IMR-90 (cell line): ENCODE measurements at regions not wholly inside any gene's neighbourhood (a gene's known extent, or its start where the extent isn't known, plus 50 kb on each side); places are given as distances from the start of the nearest gene placed in this dataset.

Experiments used
- ATAC-seq: fragments of 200-7000 bp; cut with Tn5 transposase; 2 replicates; pipeline ENCODE4 v1.9.1; 2020; ENCODE audit warnings: low read depth, mild to moderate bottlenecking, moderate library complexity
- BruUV-seq: library from RNA; stranded (reverse); fragments of 400-500 nt; replicated peaks from 2 replicates; lab custom pipeline; 2021; lab: Mats Ljungman, UMichigan
- CTCF ChIA-PET: fragments of 300-600 bp; formaldehyde crosslinking; extraction: SDS; loops from one replicate; lab custom pipeline; 2021; ENCODE audit warnings: antibody characterized with exemption; lab: Yijun Ruan, JAX
- POLR2A ChIA-PET: fragments of 300-600 bp; sonication (Branson Sonifier 250); formaldehyde crosslinking; loops from one replicate; lab custom pipeline; 2022; ENCODE audit warnings: antibody characterized with exemption; ENCODE audit not compliant: unreplicated experiment; lab: Charles Lee
- DNase-seq: peaks from one replicate; pipeline ENCODE4 v3.0.0; 2013
- H2AFZ ChIP-seq: replicated peaks from 2 replicates; pipeline ENCODE3; 2013; ENCODE audit warnings: low read length, mild to moderate bottlenecking; ENCODE audit not compliant: poor library complexity
- H2AK5ac ChIP-seq: 2 replicates; pipeline ENCODE4 v1.6.1; 2013; ENCODE audit warnings: low read depth, low read length, inconsistent platforms
- H2AK9ac ChIP-seq: replicated peaks from 2 replicates; pipeline ENCODE3; 2013; ENCODE audit warnings: mild to moderate bottlenecking, low read depth, low read length, moderate library complexity; ENCODE audit not compliant: poor library complexity
- H2BK120ac ChIP-seq: 2 replicates; pipeline ENCODE4 v1.6.1; 2013; ENCODE audit warnings: low read depth, low read length, inconsistent platforms
- H2BK15ac ChIP-seq: 3 replicates; pipeline ENCODE4 v1.6.1; 2013; ENCODE audit warnings: low read depth, low read length, inconsistent platforms
- H2BK20ac ChIP-seq: 2 replicates; pipeline ENCODE4 v1.6.1; 2013; ENCODE audit warnings: low read depth, mild to moderate bottlenecking, inconsistent platforms, low read length, moderate library complexity
- H2BK5ac ChIP-seq: 2 replicates; pipeline ENCODE4 v1.6.1; 2013; ENCODE audit warnings: mild to moderate bottlenecking, low read depth, low read length, inconsistent platforms; ENCODE audit not compliant: poor library complexity, severe bottlenecking
- H3K14ac ChIP-seq: replicated peaks from 2 replicates; pipeline ENCODE4 v1.6.1; 2013; ENCODE audit warnings: low read depth, low read length, inconsistent platforms
- H3K18ac ChIP-seq: 2 replicates; pipeline ENCODE4 v1.6.1; 2013; ENCODE audit warnings: low read depth, low read length, control low read depth
- H3K23ac ChIP-seq: 2 replicates; pipeline ENCODE4 v1.6.1; 2013; ENCODE audit warnings: low read depth, low read length, inconsistent platforms
- H3K27ac ChIP-seq: 2 replicates; pipeline ENCODE4 v1.5.1; 2013; ENCODE audit warnings: mild to moderate bottlenecking, control low read depth, low read length; ENCODE audit not compliant: insufficient read depth
- H3K27me3 ChIP-seq: 2 replicates; pipeline ENCODE4 v1.6.1; 2013; ENCODE audit warnings: low read length; ENCODE audit not compliant: control insufficient read depth, insufficient read depth
- H3K36me3 ChIP-seq: 2 replicates; pipeline ENCODE4 v1.6.1; 2013; ENCODE audit warnings: low read length, mixed read lengths; ENCODE audit not compliant: control insufficient read depth, insufficient read depth
- H3K4ac ChIP-seq: 2 replicates; pipeline ENCODE4 v1.6.1; 2013; ENCODE audit warnings: low read depth, low read length, inconsistent platforms
- H3K4me1 ChIP-seq: 2 replicates; pipeline ENCODE4 v1.6.1; 2013; ENCODE audit warnings: low read length, mixed read lengths; ENCODE audit not compliant: control insufficient read depth, insufficient read depth
- H3K4me2 ChIP-seq: 2 replicates; pipeline ENCODE4 v1.6.1; 2013; ENCODE audit warnings: low read depth, mild to moderate bottlenecking, control low read depth, low read length, moderate library complexity
- H3K4me3 ChIP-seq: 2 replicates; pipeline ENCODE4 v1.5.1; 2013; ENCODE audit warnings: low read depth, mild to moderate bottlenecking, control low read depth, low read length, moderate library complexity; ENCODE audit not compliant: insufficient read depth
- H3K56ac ChIP-seq: 2 replicates; pipeline ENCODE4 v1.6.1; 2013; ENCODE audit warnings: low read length, inconsistent platforms; ENCODE audit not compliant: insufficient read depth; ENCODE audit errors: extremely low read depth
- H3K79me1 ChIP-seq, 2 experiments: 2 replicates each; pipeline ENCODE4 v1.6.1; 2013; ENCODE audit warnings: low read length in 2 of 2, inconsistent platforms in 1 of 2, low read depth in 1 of 2
- H3K9ac ChIP-seq: 2 replicates; pipeline ENCODE4 v1.6.1; 2013; ENCODE audit warnings: low read depth, low read length, control low read depth
- H3K9me1 ChIP-seq: 2 replicates; pipeline ENCODE4 v1.6.1; 2013; ENCODE audit warnings: low read length, inconsistent platforms; ENCODE audit not compliant: insufficient read depth
- H3K9me3 ChIP-seq: 2 replicates; pipeline ENCODE4 v1.6.1; 2013; ENCODE audit warnings: low read length; ENCODE audit not compliant: control insufficient read depth, insufficient read depth
- H4K20me1 ChIP-seq: 2 replicates; pipeline ENCODE4 v1.6.1; 2013; ENCODE audit warnings: low read length, inconsistent platforms; ENCODE audit not compliant: insufficient read depth
- H4K5ac ChIP-seq: 2 replicates; pipeline ENCODE4 v1.6.1; 2013; ENCODE audit warnings: mild to moderate bottlenecking, low read depth, low read length, control low read depth
- H4K8ac ChIP-seq, 2 experiments: 2 replicates each; pipeline ENCODE4 v1.6.1; 2013; ENCODE audit warnings: low read depth in 2 of 2, low read length in 2 of 2, control low read depth in 1 of 2, inconsistent platforms in 1 of 2
- H4K91ac ChIP-seq: 2 replicates; pipeline ENCODE4 v1.6.1; 2013; ENCODE audit warnings: low read depth, low read length, inconsistent platforms; ENCODE audit not compliant: insufficient read depth
- BHLHE40 ChIP-seq: fragments of 150-350 bp; IDR thresholded peaks from 2 replicates; pipeline ENCODE4 v1.6.1; 2016; ENCODE audit warnings: mild to moderate bottlenecking, low read depth, low read length
- CEBPB ChIP-seq: IDR thresholded peaks from 2 replicates; pipeline ENCODE4 v1.6.1; 2012; ENCODE audit warnings: low read depth, low read length, improper control_type of control experiment
- CHD1 ChIP-seq: IDR thresholded peaks from 2 replicates; pipeline ENCODE4 v1.6.1; 2012; ENCODE audit warnings: low read depth, low read length, improper control_type of control experiment
- FOS ChIP-seq: fragments of 150-350 bp; IDR thresholded peaks from 2 replicates; pipeline ENCODE4 v1.6.1; 2016; ENCODE audit warnings: low read depth, low read length
- MAFK ChIP-seq: IDR thresholded peaks from 2 replicates; pipeline ENCODE4 v1.6.1; 2012; ENCODE audit warnings: low read depth, low read length, improper control_type of control experiment
- MAZ ChIP-seq: IDR thresholded peaks from 2 replicates; pipeline ENCODE4 v1.6.1; 2012; ENCODE audit warnings: low read depth, mild to moderate bottlenecking, low read length, improper control_type of control experiment, moderate library complexity, borderline replicate concordance
- MXI1 ChIP-seq: IDR thresholded peaks from 2 replicates; pipeline ENCODE4 v1.6.1; 2012; ENCODE audit warnings: low read depth, mild to moderate bottlenecking, low read length, moderate library complexity, borderline replicate concordance
- RAD21 ChIP-seq: IDR thresholded peaks from 2 replicates; pipeline ENCODE4 v1.6.1; 2012; ENCODE audit warnings: low read length, improper control_type of control experiment
- RCOR1 ChIP-seq: IDR thresholded peaks from 2 replicates; pipeline ENCODE4 v1.6.1; 2012; ENCODE audit warnings: mild to moderate bottlenecking, low read length, improper control_type of control experiment; ENCODE audit not compliant: insufficient replicate concordance
- RFX5 ChIP-seq: IDR thresholded peaks from 2 replicates; pipeline ENCODE4 v1.8.0; 2012; ENCODE audit warnings: low read depth, mild to moderate bottlenecking, low read length, moderate library complexity
- SMC3 ChIP-seq: fragments of 150-350 bp; IDR thresholded peaks from 2 replicates; pipeline ENCODE4 v1.6.1; 2016; ENCODE audit warnings: low read depth, mild to moderate bottlenecking, antibody characterized with exemption, low read length, moderate library complexity
- WGBS, 2 experiments: methylation state at CpG; one replicate each; pipeline versions ENCODE4 v1.1.5 to v1.1.7; 2013; ENCODE audit warnings: missing lambda C conversion rate in 2 of 2; ENCODE audit not compliant: insufficient read length in 1 of 2; ENCODE audit errors: extremely low coverage in 2 of 2; 5-methylcytosine and 5-hydroxymethylcytosine counted together
- dilution Hi-C: fragments of 300-500 bp; cut with HindIII; formaldehyde crosslinking; loops from one replicate; pipeline ENCODE4 v1.14.3; 2018; ENCODE audit warnings: low sequenced_read_pairs; ENCODE audit not compliant: unreplicated experiment
- in situ Hi-C: fragments of 300-500 bp; cut with MboI; formaldehyde crosslinking; loops from 3 replicates; pipeline ENCODE4 v1.14.3; 2019; ENCODE audit warnings: low sequenced_read_pairs, inconsistent platforms, mixed read lengths
- intact Hi-C: fragments of 100-400 bp; cut with micrococcal nuclease; formaldehyde crosslinking; loops from 2 replicates; pipeline ENCODE4 v1.10.0; 2022
- TF ChIP-seq, protein P1 (sequence below): fragments of 150-350 bp; IDR thresholded peaks from 2 replicates; pipeline ENCODE4 v1.6.1; 2017; ENCODE audit warnings: mild to moderate bottlenecking, antibody characterized with exemption, low read length, low read depth
- TF ChIP-seq, protein P2 (sequence below): fragments of 150-350 bp; IDR thresholded peaks from 2 replicates; pipeline ENCODE4 v1.6.1; 2016; ENCODE audit warnings: low read depth, mild to moderate bottlenecking, low read length, moderate library complexity, borderline replicate concordance

DNA sequence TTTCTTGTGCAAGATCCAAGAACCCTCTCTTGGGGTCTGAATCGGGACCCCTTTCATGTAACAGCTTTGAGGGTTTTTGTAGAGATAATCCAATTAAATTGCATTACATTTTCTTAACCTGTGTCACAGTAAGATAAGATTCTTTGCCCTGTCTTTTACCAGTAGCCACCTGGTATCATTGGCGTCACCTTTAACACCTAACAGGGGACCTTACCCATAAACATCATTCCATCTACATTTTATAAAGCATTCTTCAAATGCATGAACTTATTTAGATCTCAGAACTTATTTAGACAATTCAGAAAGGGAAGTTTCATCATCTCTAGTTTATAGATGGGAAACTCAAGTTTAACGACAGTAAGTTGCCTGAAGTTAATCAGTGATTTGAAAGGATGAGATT is 106.4 kb upstream of the KLF6 start:
- intact Hi-C loops (no loop called here), in situ Hi-C loops (no loop called here), dilution Hi-C loops (no loop called here)
- peak overlapping the region; percentile 91; the same call in 1 of the 2 replicates for H2AK5ac ChIP-seq
- 0 out of 2 replicates have a peak overlapping the region, but pooled peaks have one; percentile 49 for H3K14ac ChIP-seq
- no peak for ATAC-seq
- no peak overlapping the region for H3K23ac ChIP-seq
- H4K20me1 ChIP-seq = no peaks in the 10 kb centered on the region
- peak overlapping the region in 1 of 2 experiments; percentile 27; a peak in 1 of 4 replicates for H4K8ac ChIP-seq
- peak overlapping the region; percentile 71; the same call in 1 of the 3 replicates for H2BK15ac ChIP-seq
- H4K91ac ChIP-seq = no peak overlapping the region
- TF ChIP-seq, protein P1, sequence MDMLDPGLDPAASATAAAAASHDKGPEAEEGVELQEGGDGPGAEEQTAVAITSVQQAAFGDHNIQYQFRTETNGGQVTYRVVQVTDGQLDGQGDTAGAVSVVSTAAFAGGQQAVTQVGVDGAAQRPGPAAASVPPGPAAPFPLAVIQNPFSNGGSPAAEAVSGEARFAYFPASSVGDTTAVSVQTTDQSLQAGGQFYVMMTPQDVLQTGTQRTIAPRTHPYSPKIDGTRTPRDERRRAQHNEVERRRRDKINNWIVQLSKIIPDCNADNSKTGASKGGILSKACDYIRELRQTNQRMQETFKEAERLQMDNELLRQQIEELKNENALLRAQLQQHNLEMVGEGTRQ = no peak
- TF ChIP-seq RAD21 (no peak), CHD1 (no peak), MXI1 (no peak), RCOR1 (no peak), FOS (no peak), MAZ (no peak), MAFK (no peak), BHLHE40 (no peak), RFX5 (no peak), CEBPB (no peak), SMC3 (no peak)
- TF ChIP-seq, protein P2, sequence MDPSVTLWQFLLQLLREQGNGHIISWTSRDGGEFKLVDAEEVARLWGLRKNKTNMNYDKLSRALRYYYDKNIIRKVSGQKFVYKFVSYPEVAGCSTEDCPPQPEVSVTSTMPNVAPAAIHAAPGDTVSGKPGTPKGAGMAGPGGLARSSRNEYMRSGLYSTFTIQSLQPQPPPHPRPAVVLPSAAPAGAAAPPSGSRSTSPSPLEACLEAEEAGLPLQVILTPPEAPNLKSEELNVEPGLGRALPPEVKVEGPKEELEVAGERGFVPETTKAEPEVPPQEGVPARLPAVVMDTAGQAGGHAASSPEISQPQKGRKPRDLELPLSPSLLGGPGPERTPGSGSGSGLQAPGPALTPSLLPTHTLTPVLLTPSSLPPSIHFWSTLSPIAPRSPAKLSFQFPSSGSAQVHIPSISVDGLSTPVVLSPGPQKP = no peak
- H3K79me1 ChIP-seq = peaks cover 0 to 10% of the 10 kb centered on the region in 2 experiments; a peak in 2 of 4 replicates
- peak overlapping the region; percentile 45; the same call in 1 of the 2 replicates for H2BK120ac ChIP-seq
- DNase-seq = no peak
- CTCF ChIA-PET = no interaction called here
- H3K4me3 ChIP-seq = no peak overlapping the region
- POLR2A ChIA-PET = interaction anchor here (0.6 kb wide), 1 partner anchor 31 kb away, joined by 5 read pairs; no protein-coding TSS in a partner anchor
- H3K9ac ChIP-seq = no peak overlapping the region
- no CpG with 5 or more reads among the region's 3 CpGs for WGBS, 2 experiments
- no peak overlapping the region for H3K27ac ChIP-seq
- H2AK9ac ChIP-seq = no peak overlapping the region
- H3K36me3 ChIP-seq = no peaks in the 10 kb centered on the region
- peak overlapping the region; percentile 82 for H2BK20ac ChIP-seq
- peaks cover 15% of the 10 kb centered on the region for H3K9me1 ChIP-seq
- H2BK5ac ChIP-seq = no peak overlapping the region
- no TSS peak for BruUV-seq
- H3K4me1 ChIP-seq = peaks cover 38% of the 10 kb centered on the region
- no peaks in the 10 kb centered on the region for H3K9me3 ChIP-seq
- H3K18ac ChIP-seq = peak overlapping the region; percentile 72; the same call in 1 of the 2 replicates
- H2AFZ ChIP-seq = no peak overlapping the region
- H3K56ac ChIP-seq = no peak overlapping the region
- H3K27me3 ChIP-seq = no peaks in the 10 kb centered on the region
- no peak overlapping the region for H3K4me2 ChIP-seq
- H4K5ac ChIP-seq = peak overlapping the region; percentile 55; the same call in 1 of the 2 replicates
- H3K4ac ChIP-seq = peak overlapping the region; percentile 38
